GM23248 (cell line): ENCODE measurements at regions not wholly inside any gene's neighbourhood (a gene's known extent, or its start where the extent isn't known, plus 50 kb on each side); places are given as distances from the start of the nearest gene placed in this dataset. TPM values are rescaled to one million over a fixed set of nuclear protein-coding genes. Genes with fewer than 3 reads are reported as not detected.

ENCODE experiments used
- DNase-seq: peaks from one replicate; pipeline ENCODE4 v3.0.0-alpha.2; 2015
- H2AFZ ChIP-seq: fragments of 200-600 bp; sonication (generic); 2 replicates; pipeline ENCODE4 v1.6.1; 2016; ENCODE audit warnings: antibody characterized with exemption
- H3F3A ChIP-seq: fragments of 200-600 bp; sonication (generic); 2 replicates; pipeline ENCODE4 v1.6.1; 2016; ENCODE audit warnings: mild to moderate bottlenecking, antibody characterized with exemption, mixed run types; ENCODE audit not compliant: insufficient read depth
- H3K27ac ChIP-seq: fragments of 200-600 bp; sonication (generic); 2 replicates; pipeline ENCODE4 v1.5.1; 2016; ENCODE audit warnings: mild to moderate bottlenecking
- H3K27me3 ChIP-seq: fragments of 200-600 bp; sonication (generic); replicated peaks from 2 replicates; pipeline ENCODE4 v1.6.1; 2016; ENCODE audit warnings: mild to moderate bottlenecking; ENCODE audit not compliant: insufficient read depth
- H3K36me3 ChIP-seq: fragments of 200-600 bp; sonication (generic); 2 replicates; pipeline ENCODE4 v1.6.1; 2016; ENCODE audit warnings: low read depth, mild to moderate bottlenecking
- H3K4me1 ChIP-seq: fragments of 200-600 bp; sonication (generic); 2 replicates; pipeline ENCODE4 v1.6.1; 2016; ENCODE audit warnings: mild to moderate bottlenecking; ENCODE audit not compliant: insufficient read depth
- H3K4me2 ChIP-seq: fragments of 200-600 bp; sonication (generic); one replicate; pipeline ENCODE4 v1.6.1; 2016; ENCODE audit warnings: mild to moderate bottlenecking; ENCODE audit not compliant: unreplicated experiment
- H3K4me3 ChIP-seq: fragments of 200-600 bp; sonication (generic); 2 replicates; pipeline ENCODE4 v1.5.1; 2016; ENCODE audit warnings: mild to moderate bottlenecking
- H3K79me2 ChIP-seq: fragments of 200-600 bp; sonication (generic); 2 replicates; pipeline ENCODE4 v1.6.1; 2016; ENCODE audit warnings: mild to moderate bottlenecking; ENCODE audit not compliant: insufficient read depth
- H3K9ac ChIP-seq: fragments of 200-600 bp; sonication (generic); 2 replicates; pipeline ENCODE4 v1.6.1; 2016; ENCODE audit warnings: mild to moderate bottlenecking
- H3K9me2 ChIP-seq: fragments of 200-600 bp; sonication (generic); 2 replicates; pipeline ENCODE4 v1.6.1; 2016; ENCODE audit warnings: mixed run types, mild to moderate bottlenecking, moderate library complexity; ENCODE audit not compliant: insufficient read depth
- H3K9me3 ChIP-seq: fragments of 200-600 bp; sonication (generic); one replicate; pipeline ENCODE4 v1.6.1; 2017; ENCODE audit warnings: low read depth
- H4K20me1 ChIP-seq: fragments of 200-600 bp; sonication (generic); 2 replicates; pipeline ENCODE4 v1.6.0; 2016; ENCODE audit not compliant: insufficient read depth
- EZH2 ChIP-seq: fragments of 200-600 bp; sonication (generic); IDR thresholded peaks from 2 replicates; pipeline ENCODE4 v1.6.1; 2018; ENCODE audit warnings: antibody characterized with exemption, mild to moderate bottlenecking; ENCODE audit not compliant: insufficient read depth, poor library complexity, severe bottlenecking
- EZH2phosphoT487 ChIP-seq: fragments of 200-600 bp; sonication (generic); IDR thresholded peaks from 2 replicates; pipeline ENCODE4 v1.6.1; 2018; ENCODE audit warnings: antibody characterized with exemption, moderate library complexity, mild to moderate bottlenecking, low read depth; ENCODE audit not compliant: insufficient read depth
- WGBS, 2 experiments: methylation state at CpG; one replicate each; pipeline ENCODE4 v1.1.6; 2015 to 2017; ENCODE audit warnings: low lambda C conversion rate in 2 of 2, low coverage in 1 of 2; ENCODE audit errors: missing lambda C conversion rate in 2 of 2; 5-methylcytosine and 5-hydroxymethylcytosine counted together
- in situ Hi-C: fragments of 300-500 bp; cut with MboI; formaldehyde crosslinking; loops from 2 replicates; pipeline ENCODE4 v1.15.0; 2020
- small RNA-seq: library from RNA; depleted of rRNA; stranded (forward); fragments of <200 nt; gene quantifications from one replicate; pipeline ENCODE3, GENCODE V24; 2014; ENCODE audit warnings: low read depth, low replicate concordance

DNA sequence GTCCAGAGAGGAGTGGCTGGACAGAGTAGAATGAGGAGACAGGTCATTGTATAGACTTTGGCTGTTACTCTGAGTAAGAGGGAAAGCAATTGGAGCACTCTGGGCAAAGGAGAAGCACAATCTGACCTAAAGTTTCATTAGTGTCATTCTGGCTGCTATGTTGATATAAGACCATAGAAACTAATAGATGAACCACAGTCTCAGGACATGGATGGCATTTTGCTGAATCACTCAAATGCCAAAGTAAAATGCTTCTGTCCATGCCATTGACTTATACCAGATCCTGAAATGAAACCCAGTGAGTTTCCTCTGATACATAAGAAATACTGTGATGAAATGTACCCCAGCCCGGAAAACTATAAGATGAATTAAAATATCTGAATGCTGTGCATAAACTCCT, 65.8 kb upstream of the COCH start:
- no peak overlapping the region for H3K4me3 ChIP-seq
- DNase-seq = peak; percentile 2
- no peaks in the 10 kb centered on the region for H3K9me3 ChIP-seq
- H3K4me2 ChIP-seq = no peak overlapping the region
- no peak overlapping the region for H3K9ac ChIP-seq
- H3F3A ChIP-seq = no peaks in the 10 kb centered on the region
- TF ChIP-seq EZH2phosphoT487 (no peak), EZH2 (no peak)
- no peak overlapping the region for H3K27ac ChIP-seq
- in situ Hi-C loops = no loop called here
- no peaks in the 10 kb centered on the region for H3K36me3 ChIP-seq
- H3K27me3 ChIP-seq = no peaks in the 10 kb centered on the region
- no peaks in the 10 kb centered on the region for H4K20me1 ChIP-seq
- no peaks in the 10 kb centered on the region for H3K79me2 ChIP-seq
- no peaks in the 10 kb centered on the region for H3K4me1 ChIP-seq
- no peak overlapping the region for H2AFZ ChIP-seq
- WGBS, 2 experiments = 91 to 96% methylated on average over 1 of the region's 1 CpG
- no peaks in the 10 kb centered on the region for H3K9me2 ChIP-seq

DNA sequence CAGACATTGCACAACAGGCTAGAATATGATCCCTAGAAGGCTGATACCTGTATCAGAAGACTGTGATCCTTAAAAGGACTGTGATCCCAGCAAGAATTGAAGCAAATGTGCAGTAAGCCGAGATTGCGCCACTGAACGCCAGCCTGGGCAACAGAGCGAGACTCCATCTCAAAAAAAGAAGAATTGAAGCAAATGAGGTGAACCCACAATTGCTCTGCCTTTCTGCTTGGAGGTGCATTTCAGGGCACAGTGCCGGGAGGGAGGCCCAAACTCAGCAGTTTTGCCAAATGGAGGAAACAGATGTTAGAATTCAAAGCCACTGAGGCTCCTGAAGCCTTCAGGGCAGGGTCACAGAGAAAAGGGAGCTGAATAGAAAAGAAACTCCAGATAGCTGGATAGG, 61.1 kb upstream of the COCH start:
- Histone ChIP-seq H3K27ac (no peak overlapping the region), H3K9me2 (no peaks in the 10 kb centered on the region), H3K36me3 (no peaks in the 10 kb centered on the region), H4K20me1 (no peaks in the 10 kb centered on the region), H3F3A (no peaks in the 10 kb centered on the region), H2AFZ (no peak overlapping the region), H3K4me3 (no peak overlapping the region), H3K27me3 (no peaks in the 10 kb centered on the region), H3K79me2 (no peaks in the 10 kb centered on the region), H3K9me3 (no peaks in the 10 kb centered on the region), H3K4me1 (no peaks in the 10 kb centered on the region), H3K9ac (no peak overlapping the region), H3K4me2 (no peak overlapping the region)
- TF ChIP-seq EZH2 (no peak), EZH2phosphoT487 (no peak)
- no peak for DNase-seq
- in situ Hi-C loops = no loop called here
- WGBS, 2 experiments = 70 to 72% methylated on average over 5 of the region's 5 CpGs

DNA sequence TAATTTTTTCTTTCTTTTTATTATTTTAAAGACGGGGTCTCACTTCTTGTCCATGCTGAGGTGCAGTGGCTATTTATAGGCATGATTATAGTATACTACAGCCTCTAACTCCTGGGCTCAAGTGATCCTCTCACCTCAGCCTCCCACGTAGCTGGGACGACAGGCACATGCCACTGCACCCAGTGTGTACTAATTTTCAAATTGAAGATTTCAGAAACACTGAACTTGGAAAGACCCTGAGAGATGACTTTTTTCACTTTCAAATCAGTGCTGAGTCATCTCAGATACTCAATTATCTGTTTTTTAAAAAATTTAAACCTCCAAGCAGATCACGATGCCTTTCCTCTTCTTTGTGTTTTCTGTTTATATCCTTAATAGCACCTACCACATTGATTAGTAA, 53.7 kb upstream of the COCH start:
- no peaks in the 10 kb centered on the region for H3K9me3 ChIP-seq
- H3K4me2 ChIP-seq = no peak overlapping the region
- in situ Hi-C loops = no loop called here
- TF ChIP-seq EZH2phosphoT487 = no peak
- H3K4me3 ChIP-seq = no peak overlapping the region
- no peaks in the 10 kb centered on the region for H3K4me1 ChIP-seq
- H3K27ac ChIP-seq = no peak overlapping the region
- H3K36me3 ChIP-seq = no peaks in the 10 kb centered on the region
- no peaks in the 10 kb centered on the region for H3K9me2 ChIP-seq
- WGBS, 2 experiments = 67 to 73% methylated on average over 4 of the region's 4 CpGs
- H3K79me2 ChIP-seq = no peaks in the 10 kb centered on the region
- H3F3A ChIP-seq = no peaks in the 10 kb centered on the region
- H3K27me3 ChIP-seq = no peaks in the 10 kb centered on the region
- no peak for DNase-seq
- H3K9ac ChIP-seq = no peak overlapping the region
- H4K20me1 ChIP-seq = no peaks in the 10 kb centered on the region
- H2AFZ ChIP-seq = no peak overlapping the region

DNA sequence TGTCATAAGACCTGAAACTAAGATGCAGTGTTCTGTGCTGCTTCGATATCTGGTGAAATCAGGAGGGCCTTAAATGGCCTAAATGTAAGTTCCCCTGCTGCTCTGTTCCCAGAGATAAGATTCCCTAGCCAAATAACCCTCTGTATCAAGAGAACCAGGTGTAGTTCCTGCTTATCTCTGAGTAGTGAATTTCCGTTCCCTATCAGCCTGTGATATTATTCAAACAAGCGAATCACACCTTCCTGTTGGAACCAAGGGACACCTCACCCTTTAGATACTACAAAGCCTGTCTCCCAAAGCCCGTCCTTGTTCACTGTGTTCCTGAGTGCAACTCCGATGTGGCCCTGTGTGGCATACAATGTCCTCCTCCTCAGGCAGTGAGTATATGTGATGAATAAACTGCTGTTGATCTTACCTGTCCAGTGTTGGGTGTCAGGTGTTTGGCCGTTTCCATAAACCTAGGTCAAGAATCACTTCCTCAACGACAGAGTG, 52.2 kb upstream of the COCH start:
- Histone ChIP-seq H3K4me1 (no peaks in the 10 kb centered on the region), H3K9ac (no peak overlapping the region), H3F3A (no peaks in the 10 kb centered on the region), H3K36me3 (no peaks in the 10 kb centered on the region), H2AFZ (no peak overlapping the region), H3K4me2 (no peak overlapping the region), H3K79me2 (no peaks in the 10 kb centered on the region), H3K9me2 (no peaks in the 10 kb centered on the region), H3K27ac (no peak overlapping the region), H4K20me1 (no peaks in the 10 kb centered on the region), H3K4me3 (no peak overlapping the region), H3K27me3 (no peaks in the 10 kb centered on the region), H3K9me3 (no peaks in the 10 kb centered on the region)
- no peak for TF ChIP-seq EZH2
- DNase-seq = no peak
- 28 to 31% methylated on average over 7 of the region's 7 CpGs for WGBS, 2 experiments
- in situ Hi-C loops = no loop called here

Small RNA genes in the stretch of these regions (small RNA-seq; reads per million reads assigned to genes)
- gene AL049830.2 = not detected
